IMR-90 (cell line): ENCODE measurements at regions not wholly inside any gene's neighbourhood (a gene's known extent, or its start where the extent isn't known, plus 50 kb on each side); places are given as distances from the start of the nearest gene placed in this dataset.
A peak's percentile ranks its signal among the peaks of the same experiment; 100 is the strongest.

Experiments used
- ATAC-seq: fragments of 200-7000 bp; cut with Tn5 transposase; 2 replicates; pipeline ENCODE4 v1.9.1; 2020; ENCODE audit warnings: low read depth, mild to moderate bottlenecking, moderate library complexity
- BruUV-seq: library from RNA; stranded (reverse); fragments of 400-500 nt; replicated peaks from 2 replicates; lab custom pipeline; 2021; lab: Mats Ljungman, UMichigan
- CTCF ChIA-PET: fragments of 300-600 bp; formaldehyde crosslinking; extraction: SDS; loops from one replicate; lab custom pipeline; 2021; ENCODE audit warnings: antibody characterized with exemption; lab: Yijun Ruan, JAX
- POLR2A ChIA-PET: fragments of 300-600 bp; sonication (Branson Sonifier 250); formaldehyde crosslinking; loops from one replicate; lab custom pipeline; 2022; ENCODE audit warnings: antibody characterized with exemption; ENCODE audit not compliant: unreplicated experiment; lab: Charles Lee
- DNase-seq: peaks from one replicate; pipeline ENCODE4 v3.0.0; 2013
- H2AFZ ChIP-seq: replicated peaks from 2 replicates; pipeline ENCODE3; 2013; ENCODE audit warnings: low read length, mild to moderate bottlenecking; ENCODE audit not compliant: poor library complexity
- H2AK5ac ChIP-seq: 2 replicates; pipeline ENCODE4 v1.6.1; 2013; ENCODE audit warnings: low read depth, low read length, inconsistent platforms
- H2AK9ac ChIP-seq: replicated peaks from 2 replicates; pipeline ENCODE3; 2013; ENCODE audit warnings: mild to moderate bottlenecking, low read depth, low read length, moderate library complexity; ENCODE audit not compliant: poor library complexity
- H2BK120ac ChIP-seq: 2 replicates; pipeline ENCODE4 v1.6.1; 2013; ENCODE audit warnings: low read depth, low read length, inconsistent platforms
- H2BK15ac ChIP-seq: 3 replicates; pipeline ENCODE4 v1.6.1; 2013; ENCODE audit warnings: low read depth, low read length, inconsistent platforms
- H2BK20ac ChIP-seq: 2 replicates; pipeline ENCODE4 v1.6.1; 2013; ENCODE audit warnings: low read depth, mild to moderate bottlenecking, inconsistent platforms, low read length, moderate library complexity
- H2BK5ac ChIP-seq: 2 replicates; pipeline ENCODE4 v1.6.1; 2013; ENCODE audit warnings: mild to moderate bottlenecking, low read depth, low read length, inconsistent platforms; ENCODE audit not compliant: poor library complexity, severe bottlenecking
- H3K14ac ChIP-seq: replicated peaks from 2 replicates; pipeline ENCODE4 v1.6.1; 2013; ENCODE audit warnings: low read depth, low read length, inconsistent platforms
- H3K18ac ChIP-seq: 2 replicates; pipeline ENCODE4 v1.6.1; 2013; ENCODE audit warnings: low read depth, low read length, control low read depth
- H3K23ac ChIP-seq: 2 replicates; pipeline ENCODE4 v1.6.1; 2013; ENCODE audit warnings: low read depth, low read length, inconsistent platforms
- H3K27ac ChIP-seq: 2 replicates; pipeline ENCODE4 v1.5.1; 2013; ENCODE audit warnings: mild to moderate bottlenecking, control low read depth, low read length; ENCODE audit not compliant: insufficient read depth
- H3K27me3 ChIP-seq: 2 replicates; pipeline ENCODE4 v1.6.1; 2013; ENCODE audit warnings: low read length; ENCODE audit not compliant: control insufficient read depth, insufficient read depth
- H3K36me3 ChIP-seq: 2 replicates; pipeline ENCODE4 v1.6.1; 2013; ENCODE audit warnings: low read length, mixed read lengths; ENCODE audit not compliant: control insufficient read depth, insufficient read depth
- H3K4ac ChIP-seq: 2 replicates; pipeline ENCODE4 v1.6.1; 2013; ENCODE audit warnings: low read depth, low read length, inconsistent platforms
- H3K4me1 ChIP-seq: 2 replicates; pipeline ENCODE4 v1.6.1; 2013; ENCODE audit warnings: low read length, mixed read lengths; ENCODE audit not compliant: control insufficient read depth, insufficient read depth
- H3K4me2 ChIP-seq: 2 replicates; pipeline ENCODE4 v1.6.1; 2013; ENCODE audit warnings: low read depth, mild to moderate bottlenecking, control low read depth, low read length, moderate library complexity
- H3K4me3 ChIP-seq: 2 replicates; pipeline ENCODE4 v1.5.1; 2013; ENCODE audit warnings: low read depth, mild to moderate bottlenecking, control low read depth, low read length, moderate library complexity; ENCODE audit not compliant: insufficient read depth
- H3K56ac ChIP-seq: 2 replicates; pipeline ENCODE4 v1.6.1; 2013; ENCODE audit warnings: low read length, inconsistent platforms; ENCODE audit not compliant: insufficient read depth; ENCODE audit errors: extremely low read depth
- H3K79me1 ChIP-seq, 2 experiments: 2 replicates each; pipeline ENCODE4 v1.6.1; 2013; ENCODE audit warnings: low read length in 2 of 2, inconsistent platforms in 1 of 2, low read depth in 1 of 2
- H3K9ac ChIP-seq: 2 replicates; pipeline ENCODE4 v1.6.1; 2013; ENCODE audit warnings: low read depth, low read length, control low read depth
- H3K9me1 ChIP-seq: 2 replicates; pipeline ENCODE4 v1.6.1; 2013; ENCODE audit warnings: low read length, inconsistent platforms; ENCODE audit not compliant: insufficient read depth
- H3K9me3 ChIP-seq: 2 replicates; pipeline ENCODE4 v1.6.1; 2013; ENCODE audit warnings: low read length; ENCODE audit not compliant: control insufficient read depth, insufficient read depth
- H4K20me1 ChIP-seq: 2 replicates; pipeline ENCODE4 v1.6.1; 2013; ENCODE audit warnings: low read length, inconsistent platforms; ENCODE audit not compliant: insufficient read depth
- H4K5ac ChIP-seq: 2 replicates; pipeline ENCODE4 v1.6.1; 2013; ENCODE audit warnings: mild to moderate bottlenecking, low read depth, low read length, control low read depth
- H4K8ac ChIP-seq, 2 experiments: 2 replicates each; pipeline ENCODE4 v1.6.1; 2013; ENCODE audit warnings: low read depth in 2 of 2, low read length in 2 of 2, control low read depth in 1 of 2, inconsistent platforms in 1 of 2
- H4K91ac ChIP-seq: 2 replicates; pipeline ENCODE4 v1.6.1; 2013; ENCODE audit warnings: low read depth, low read length, inconsistent platforms; ENCODE audit not compliant: insufficient read depth
- BHLHE40 ChIP-seq: fragments of 150-350 bp; IDR thresholded peaks from 2 replicates; pipeline ENCODE4 v1.6.1; 2016; ENCODE audit warnings: mild to moderate bottlenecking, low read depth, low read length
- CEBPB ChIP-seq: IDR thresholded peaks from 2 replicates; pipeline ENCODE4 v1.6.1; 2012; ENCODE audit warnings: low read depth, low read length, improper control_type of control experiment
- FOS ChIP-seq: fragments of 150-350 bp; IDR thresholded peaks from 2 replicates; pipeline ENCODE4 v1.6.1; 2016; ENCODE audit warnings: low read depth, low read length
- MAFK ChIP-seq: IDR thresholded peaks from 2 replicates; pipeline ENCODE4 v1.6.1; 2012; ENCODE audit warnings: low read depth, low read length, improper control_type of control experiment
- MAZ ChIP-seq: IDR thresholded peaks from 2 replicates; pipeline ENCODE4 v1.6.1; 2012; ENCODE audit warnings: low read depth, mild to moderate bottlenecking, low read length, improper control_type of control experiment, moderate library complexity, borderline replicate concordance
- MXI1 ChIP-seq: IDR thresholded peaks from 2 replicates; pipeline ENCODE4 v1.6.1; 2012; ENCODE audit warnings: low read depth, mild to moderate bottlenecking, low read length, moderate library complexity, borderline replicate concordance
- NFE2L2 ChIP-seq: fragments of 150-350 bp; IDR thresholded peaks from 2 replicates; pipeline ENCODE4 v1.6.1; 2016; ENCODE audit warnings: low read depth, mild to moderate bottlenecking, low read length
- POLR2A ChIP-seq: IDR thresholded peaks from 2 replicates; pipeline ENCODE4 v1.6.1; 2012; ENCODE audit warnings: mild to moderate bottlenecking, low read depth, low read length
- RAD21 ChIP-seq: IDR thresholded peaks from 2 replicates; pipeline ENCODE4 v1.6.1; 2012; ENCODE audit warnings: low read length, improper control_type of control experiment
- RCOR1 ChIP-seq: IDR thresholded peaks from 2 replicates; pipeline ENCODE4 v1.6.1; 2012; ENCODE audit warnings: mild to moderate bottlenecking, low read length, improper control_type of control experiment; ENCODE audit not compliant: insufficient replicate concordance
- RFX5 ChIP-seq: IDR thresholded peaks from 2 replicates; pipeline ENCODE4 v1.8.0; 2012; ENCODE audit warnings: low read depth, mild to moderate bottlenecking, low read length, moderate library complexity
- SMC3 ChIP-seq: fragments of 150-350 bp; IDR thresholded peaks from 2 replicates; pipeline ENCODE4 v1.6.1; 2016; ENCODE audit warnings: low read depth, mild to moderate bottlenecking, antibody characterized with exemption, low read length, moderate library complexity
- WGBS, 2 experiments: methylation state at CpG; one replicate each; pipeline versions ENCODE4 v1.1.5 to v1.1.7; 2013; ENCODE audit warnings: missing lambda C conversion rate in 2 of 2; ENCODE audit not compliant: insufficient read length in 1 of 2; ENCODE audit errors: extremely low coverage in 2 of 2; 5-methylcytosine and 5-hydroxymethylcytosine counted together
- dilution Hi-C: fragments of 300-500 bp; cut with HindIII; formaldehyde crosslinking; loops from one replicate; pipeline ENCODE4 v1.14.3; 2018; ENCODE audit warnings: low sequenced_read_pairs; ENCODE audit not compliant: unreplicated experiment
- in situ Hi-C: fragments of 300-500 bp; cut with MboI; formaldehyde crosslinking; loops from 3 replicates; pipeline ENCODE4 v1.14.3; 2019; ENCODE audit warnings: low sequenced_read_pairs, inconsistent platforms, mixed read lengths
- intact Hi-C: fragments of 100-400 bp; cut with micrococcal nuclease; formaldehyde crosslinking; loops from 2 replicates; pipeline ENCODE4 v1.10.0; 2022
- TF ChIP-seq, protein P1 (sequence below): fragments of 150-350 bp; IDR thresholded peaks from 2 replicates; pipeline ENCODE4 v1.6.1; 2016; ENCODE audit warnings: low read depth, mild to moderate bottlenecking, low read length, moderate library complexity, borderline replicate concordance
- TF ChIP-seq, protein P2 (sequence below): fragments of 150-350 bp; IDR thresholded peaks from 2 replicates; pipeline ENCODE4 v1.6.1; 2017; ENCODE audit warnings: mild to moderate bottlenecking, antibody characterized with exemption, low read length, low read depth
- TF ChIP-seq, protein P3 (sequence below): conservative IDR thresholded peaks from 2 replicates; pipeline ENCODE4 v1.5.1; 2012; ENCODE audit warnings: mild to moderate bottlenecking, low read depth, low read length, improper control_type of control experiment

DNA sequence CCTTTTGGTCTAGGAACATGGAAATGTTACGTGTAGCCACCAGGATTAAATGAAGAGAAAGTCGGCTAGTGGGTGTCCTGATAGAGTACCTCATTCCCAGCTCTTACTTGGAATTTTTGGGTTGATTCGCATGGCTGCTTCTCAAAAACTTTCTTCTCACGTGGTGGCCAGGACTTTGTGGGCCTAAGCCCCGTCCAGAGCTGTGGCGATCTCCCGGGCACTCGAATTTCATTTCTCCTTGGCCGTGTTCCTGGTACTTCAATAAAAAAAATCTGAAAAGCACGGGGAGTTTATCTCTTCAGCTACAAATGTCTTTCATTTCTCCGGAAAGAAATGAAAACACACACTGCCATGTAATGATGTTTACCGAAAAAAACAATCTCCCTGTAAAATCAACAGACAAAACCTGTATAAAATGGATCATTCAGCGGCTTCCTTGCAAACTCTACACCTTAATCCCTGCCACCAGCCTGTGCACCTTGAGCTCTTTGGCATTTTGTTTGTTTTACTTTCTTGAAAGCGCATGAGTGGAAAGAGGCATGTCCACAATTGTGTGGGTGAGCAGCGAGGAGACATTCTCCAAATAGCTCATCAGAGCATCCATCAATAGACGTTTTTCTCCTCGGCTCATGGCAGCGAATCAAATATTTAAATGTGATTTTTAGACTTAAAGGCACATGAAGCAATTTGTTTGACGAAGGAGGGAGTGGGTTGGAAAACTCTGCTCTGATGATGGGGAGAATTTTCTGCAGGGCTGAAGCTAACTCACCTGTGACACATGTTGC lies 173.1 kb downstream of the TFAP2C start:
- no peak overlapping the region for H4K91ac ChIP-seq
- ATAC-seq (peak; percentile 75), DNase-seq (peak; percentile 54)
- H2AK9ac ChIP-seq, result no peak overlapping the region
- H3K4me2 ChIP-seq, result peak overlapping the region; percentile 25
- H4K8ac ChIP-seq, result no peak overlapping the region
- BruUV-seq, result no TSS peak
- H3K4me1 ChIP-seq, result peaks cover 2% of the 10 kb centered on the region; the same call in 1 of the 2 replicates
- H3K27me3 ChIP-seq, result peaks cover 13% of the 10 kb centered on the region
- no peaks in the 10 kb centered on the region for H3K9me1 ChIP-seq
- intact Hi-C loops, result no loop called here
- no peak overlapping the region for H4K5ac ChIP-seq
- H3K56ac ChIP-seq, result no peak overlapping the region
- H3K79me1 ChIP-seq, result no peaks in the 10 kb centered on the region
- H2AK5ac ChIP-seq, result no peak overlapping the region
- no peaks in the 10 kb centered on the region for H3K36me3 ChIP-seq
- no peak overlapping the region for H2BK15ac ChIP-seq
- no peak overlapping the region for H3K14ac ChIP-seq
- H2BK20ac ChIP-seq, result no peak overlapping the region
- peak overlapping the region; percentile 46 for H2AFZ ChIP-seq
- H3K27ac ChIP-seq, result no peak overlapping the region
- peaks cover 9% of the 10 kb centered on the region for H3K9me3 ChIP-seq
- no peak overlapping the region for H3K9ac ChIP-seq
- H3K23ac ChIP-seq, result no peak overlapping the region
- in situ Hi-C loops, result no loop called here
- H3K4ac ChIP-seq, result no peak overlapping the region
- ChIA-PET CTCF (interaction anchor here (0.6 kb wide), 1 partner anchor 808 kb away, joined by 4 read pairs; no protein-coding TSS in a partner anchor), POLR2A (no interaction called here)
- 20% methylated on average over 1 of the region's 19 CpGs; no CpG with 5 or more reads in 1 of the 2 experiments for WGBS, 2 experiments
- H3K18ac ChIP-seq, result no peak overlapping the region
- H3K4me3 ChIP-seq, result no peak overlapping the region
- no peaks in the 10 kb centered on the region for H4K20me1 ChIP-seq
- no peak overlapping the region for H2BK120ac ChIP-seq
- H2BK5ac ChIP-seq, result no peak overlapping the region
- dilution Hi-C loops, result no loop called here
- TF ChIP-seq CEBPB (no peak), RAD21 (no peak), MXI1 (no peak), RFX5 (no peak), SMC3 (no peak), NFE2L2 (no peak), POLR2A (no peak), RCOR1 (no peak), MAZ (no peak), MAFK (no peak), BHLHE40 (no peak), FOS (no peak)
- TF ChIP-seq, protein P1, sequence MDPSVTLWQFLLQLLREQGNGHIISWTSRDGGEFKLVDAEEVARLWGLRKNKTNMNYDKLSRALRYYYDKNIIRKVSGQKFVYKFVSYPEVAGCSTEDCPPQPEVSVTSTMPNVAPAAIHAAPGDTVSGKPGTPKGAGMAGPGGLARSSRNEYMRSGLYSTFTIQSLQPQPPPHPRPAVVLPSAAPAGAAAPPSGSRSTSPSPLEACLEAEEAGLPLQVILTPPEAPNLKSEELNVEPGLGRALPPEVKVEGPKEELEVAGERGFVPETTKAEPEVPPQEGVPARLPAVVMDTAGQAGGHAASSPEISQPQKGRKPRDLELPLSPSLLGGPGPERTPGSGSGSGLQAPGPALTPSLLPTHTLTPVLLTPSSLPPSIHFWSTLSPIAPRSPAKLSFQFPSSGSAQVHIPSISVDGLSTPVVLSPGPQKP, result no peak
- TF ChIP-seq, protein P2, sequence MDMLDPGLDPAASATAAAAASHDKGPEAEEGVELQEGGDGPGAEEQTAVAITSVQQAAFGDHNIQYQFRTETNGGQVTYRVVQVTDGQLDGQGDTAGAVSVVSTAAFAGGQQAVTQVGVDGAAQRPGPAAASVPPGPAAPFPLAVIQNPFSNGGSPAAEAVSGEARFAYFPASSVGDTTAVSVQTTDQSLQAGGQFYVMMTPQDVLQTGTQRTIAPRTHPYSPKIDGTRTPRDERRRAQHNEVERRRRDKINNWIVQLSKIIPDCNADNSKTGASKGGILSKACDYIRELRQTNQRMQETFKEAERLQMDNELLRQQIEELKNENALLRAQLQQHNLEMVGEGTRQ, result no peak
- TF ChIP-seq, protein P3, sequence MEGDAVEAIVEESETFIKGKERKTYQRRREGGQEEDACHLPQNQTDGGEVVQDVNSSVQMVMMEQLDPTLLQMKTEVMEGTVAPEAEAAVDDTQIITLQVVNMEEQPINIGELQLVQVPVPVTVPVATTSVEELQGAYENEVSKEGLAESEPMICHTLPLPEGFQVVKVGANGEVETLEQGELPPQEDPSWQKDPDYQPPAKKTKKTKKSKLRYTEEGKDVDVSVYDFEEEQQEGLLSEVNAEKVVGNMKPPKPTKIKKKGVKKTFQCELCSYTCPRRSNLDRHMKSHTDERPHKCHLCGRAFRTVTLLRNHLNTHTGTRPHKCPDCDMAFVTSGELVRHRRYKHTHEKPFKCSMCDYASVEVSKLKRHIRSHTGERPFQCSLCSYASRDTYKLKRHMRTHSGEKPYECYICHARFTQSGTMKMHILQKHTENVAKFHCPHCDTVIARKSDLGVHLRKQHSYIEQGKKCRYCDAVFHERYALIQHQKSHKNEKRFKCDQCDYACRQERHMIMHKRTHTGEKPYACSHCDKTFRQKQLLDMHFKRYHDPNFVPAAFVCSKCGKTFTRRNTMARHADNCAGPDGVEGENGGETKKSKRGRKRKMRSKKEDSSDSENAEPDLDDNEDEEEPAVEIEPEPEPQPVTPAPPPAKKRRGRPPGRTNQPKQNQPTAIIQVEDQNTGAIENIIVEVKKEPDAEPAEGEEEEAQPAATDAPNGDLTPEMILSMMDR, result no peak
